Heart left ventricle (tissue), 16 donors: ENCODE measurements at regions not wholly inside any gene's neighbourhood (a gene's known extent, or its start where the extent isn't known, plus 50 kb on each side); places are given as distances from the start of the nearest gene placed in this dataset.

ENCODE experiments used
- ATAC-seq, 4 donors: fragments of 200-7000 bp; cut with Tn5 transposase; one replicate each; pipeline ENCODE4 v1.9.1; 2020 to 2022; ENCODE audit warnings: moderate library complexity in 4 of 4, mild to moderate bottlenecking in 3 of 4, moderate number of reproducible peaks in 1 of 4
- DNase-seq, 5 donors: peaks; one replicate each; pipeline ENCODE4 v3.0.0-alpha.2; 2020
- H3K27ac ChIP-seq, 12 donors: fragments of 200-600 bp; sonication (generic) in 4 of 12; one replicate each; pipeline versions ENCODE4 v1.5.0 to v1.8.0; 2016 to 2022; ENCODE audit warnings: mild to moderate bottlenecking in 2 of 12
- H3K27me3 ChIP-seq, 9 donors: fragments of 200-600 bp; sonication (generic) in 2 of 9; one replicate each; pipeline versions ENCODE4 v1.5.1 to v1.8.0; 2016 to 2022; ENCODE audit warnings: mild to moderate bottlenecking in 3 of 9
- H3K36me3 ChIP-seq, 9 donors: fragments of 200-600 bp; sonication (generic) in 2 of 9; one replicate each; pipeline versions ENCODE4 v1.5.0 to v1.8.0; 2018 to 2022; ENCODE audit warnings: mild to moderate bottlenecking in 2 of 9
- H3K4me1 ChIP-seq, 12 donors: fragments of 200-600 bp; sonication (generic) in 4 of 12; one replicate each; pipeline versions ENCODE4 v1.5.0 to v1.8.0; 2016 to 2022; ENCODE audit warnings: mild to moderate bottlenecking in 3 of 12
- H3K4me3 ChIP-seq, 12 donors: fragments of 200-600 bp; sonication (generic) in 4 of 12; one replicate each; pipeline versions ENCODE4 v1.5.0 to v1.8.0; 2017 to 2022; ENCODE audit warnings: mild to moderate bottlenecking in 9 of 12, moderate library complexity in 4 of 12
- H3K9me3 ChIP-seq, 12 donors: fragments of 200-600 bp; sonication (generic) in 4 of 12; one replicate each; pipeline versions ENCODE4 v1.5.0 to v1.8.0; 2016 to 2022; ENCODE audit warnings: mild to moderate bottlenecking in 1 of 12
- CTCF ChIP-seq, 12 donors: fragments of 200-600 bp; sonication (generic) in 4 of 12; IDR thresholded peaks; one replicate each; pipeline versions ENCODE4 v1.5.0 to v1.8.0; 2018 to 2022; ENCODE audit warnings: antibody characterized with exemption in 12 of 12, mild to moderate bottlenecking in 5 of 12
- POLR2A ChIP-seq, 2 donors: fragments of 450-650 bp; IDR thresholded peaks; one replicate each; pipeline ENCODE4 v1.6.1; 2017; ENCODE audit warnings: antibody characterized with exemption in 2 of 2, mild to moderate bottlenecking in 2 of 2, moderate library complexity in 2 of 2
- WGBS, 4 donors: extraction: QIAGEN DNeasy Blood & Tissue Kit in 2 of 4; methylation state at CpG; one replicate each; pipeline versions ENCODE4 v1.1.5 to v1.1.7; 2013 to 2018; 5-methylcytosine and 5-hydroxymethylcytosine counted together
- intact Hi-C, 10 donors: fragments of 100-400 bp; cut with DNase I; formaldehyde crosslinking; loops; one replicate each; pipeline versions ENCODE4 v1.11.1 to v1.14.2; 2022
- donor health status: ischemic (EF 13 %, LVEDD 7.1; RV severe dilation, severe dysfunction).
- donor health status: healthy with polysubstance abuse.
- donor health status: DM: no; HTN: yes; CAD: no.
- donor health status: DM: no; HTN: no; CAD: no.
- donor health status: ischemic (EF 25% LVEDD 6.9; RV normal size, moderate dysfunction).
- donor health status: ischemic (EF 25% LVEDD 5.7; RV mildly dilated, moderate dysfunction).
- donor health status: healthy.
- donor health status: DM: yes; HTN: yes; CAD: no.
- donor health status: ischemic (EF 35%, LVEDD 5.7; RV mildly dilated, moderate dysfunction).
- donor health status: nonischemic (EF 11% LVEDD 7.7; RV severe dilation, severe dysfunction).
- donor health status: DM: yes; HTN: yes; CAD: no.
- donor health status: PGD.
- donor health status: ischemic (EF 29% LVEDD 5.4; RV normal size, mild dysfunction).
- donor health status: nonischemic (EF 23%, LVEDD 6.1; RV moderate dilation, normal function).

- DNase-seq (no peak), ATAC-seq (no peak)
- no peaks in the 10 kb centered on the region for H3K27me3 ChIP-seq
- 62 to 73% (median 71%) methylated on average over 1 of the region's 1 CpG for WGBS, 4 donors
- no peak overlapping the region for H3K27ac ChIP-seq
- no peak overlapping the region for H3K4me3 ChIP-seq
- intact Hi-C loops: no loop called here
- no peaks in the 10 kb centered on the region for H3K36me3 ChIP-seq
- H3K4me1 ChIP-seq: no peaks in the 10 kb centered on the region
- peaks cover 0 to 3% (median 0%) of the 10 kb centered on the region in 12 donors for H3K9me3 ChIP-seq
- TF ChIP-seq CTCF (IDR thresholded peaks at IDR 0.05): no peak
- TF ChIP-seq POLR2A (IDR thresholded peaks at IDR 0.05): no peak
Observed at GRCh38 chr3:161657786-161658185, 161.2 kb downstream of the OTOL1 start.

GRCh38 chr3:161671141-161671540 is 174.5 kb downstream of the OTOL1 start:
- no peak overlapping the region for H3K4me3 ChIP-seq
- no peak overlapping the region for H3K27ac ChIP-seq
- no peaks in the 10 kb centered on the region for H3K36me3 ChIP-seq
- no peak for TF ChIP-seq POLR2A (IDR thresholded peaks at IDR 0.05)
- no peak for TF ChIP-seq CTCF (IDR thresholded peaks at IDR 0.05)
- 69 to 87% (median 78%) methylated on average over 2 of the region's 2 CpGs for WGBS, 4 donors
- intact Hi-C loops: no loop called here
- H3K9me3 ChIP-seq: peaks cover 0 to 21% (median 0%) of the 10 kb centered on the region in 12 donors
- no peak for DNase-seq
- no peak for ATAC-seq
- no peaks in the 10 kb centered on the region for H3K4me1 ChIP-seq
- H3K27me3 ChIP-seq: no peaks in the 10 kb centered on the region

- TF ChIP-seq CTCF (IDR thresholded peaks at IDR 0.05): no peak
- TF ChIP-seq POLR2A (IDR thresholded peaks at IDR 0.05): no peak
- Histone ChIP-seq H3K36me3 (no peaks in the 10 kb centered on the region), H3K4me1 (no peaks in the 10 kb centered on the region), H3K4me3 (no peak overlapping the region), H3K27me3 (no peaks in the 10 kb centered on the region), H3K27ac (no peak overlapping the region), H3K9me3 (peaks cover 0 to 21% (median 0%) of the 10 kb centered on the region in 12 donors)
- WGBS, 4 donors: 36 to 67% (median 54%) methylated on average over 3 to 4 of the region's 4 CpGs
- DNase-seq (peak in 3 of 5 donors; percentile 39 to 72 (median 41)), ATAC-seq (peak; percentile 55 to 97 (median 80))
- intact Hi-C loops: no loop called here
Observed at GRCh38 chr3:161672478-161672877, 175.9 kb downstream of the OTOL1 start.

GRCh38 chr3:161673866-161674265 is 177.3 kb downstream of the OTOL1 start:
- Histone ChIP-seq H3K9me3 (peaks cover 0 to 16% (median 0%) of the 10 kb centered on the region in 12 donors), H3K4me1 (no peaks in the 10 kb centered on the region), H3K27ac (no peak overlapping the region), H3K27me3 (no peaks in the 10 kb centered on the region), H3K36me3 (no peaks in the 10 kb centered on the region), H3K4me3 (no peak overlapping the region)
- intact Hi-C loops: no loop called here
- DNase-seq (no peak), ATAC-seq (no peak)
- WGBS, 4 donors: 81 to 90% (median 86%) methylated on average over 1 of the region's 1 CpG
- TF ChIP-seq POLR2A (IDR thresholded peaks at IDR 0.05): no peak
- TF ChIP-seq CTCF (IDR thresholded peaks at IDR 0.05): no peak
